Neural cell (in vitro differentiated cells): ENCODE measurements at regions not wholly inside any gene's neighbourhood (a gene's known extent, or its start where the extent isn't known, plus 50 kb on each side); places are given as distances from the start of the nearest gene placed in this dataset.

Experiments used
- H2AFZ ChIP-seq: fragments of 200-600, 300-800 bp; sonication (generic), shearing (Covaris generic); 2 replicates; pipeline ENCODE4 v1.6.0; 2014; ENCODE audit warnings: low read depth, mild to moderate bottlenecking, antibody characterized with exemption, low read length, moderate library complexity
- H3F3A ChIP-seq: fragments of 200-600 bp; shearing (Covaris generic); 2 replicates; pipeline ENCODE4 v1.6.1; 2016; ENCODE audit warnings: mild to moderate bottlenecking, moderate library complexity, mixed read lengths, antibody characterized with exemption, low read length; ENCODE audit not compliant: insufficient read depth, poor library complexity, severe bottlenecking
- H3K27ac ChIP-seq: fragments of 200-600, 300-800 bp; sonication (generic), shearing (Covaris generic); 2 replicates; pipeline ENCODE4 v1.5.1; 2014; ENCODE audit warnings: mild to moderate bottlenecking, low read length, moderate library complexity
- H3K27me3 ChIP-seq: fragments of 300-800, 200-600 bp; sonication (generic), shearing (Covaris generic); 2 replicates; pipeline ENCODE4 v1.6.0; 2014; ENCODE audit warnings: mild to moderate bottlenecking, low read depth, low read length, moderate library complexity; ENCODE audit not compliant: insufficient read depth
- H3K36me3 ChIP-seq: fragments of 300-800, 200-600 bp; sonication (generic), shearing (Covaris generic); 2 replicates; pipeline ENCODE4 v1.5.1; 2014; ENCODE audit warnings: mild to moderate bottlenecking, antibody characterized with exemption, low read length, moderate library complexity; ENCODE audit not compliant: insufficient read depth
- H3K4me2 ChIP-seq: fragments of 300-800, 200-600 bp; sonication (generic), shearing (Covaris generic); 2 replicates; pipeline ENCODE4 v1.6.0; 2014; ENCODE audit warnings: mild to moderate bottlenecking, low read length
- H3K4me3 ChIP-seq: fragments of 300-800, 200-600 bp; sonication (generic), shearing (Covaris generic); 2 replicates; pipeline ENCODE4 v1.5.1; 2014; ENCODE audit warnings: mild to moderate bottlenecking, low read length, moderate library complexity
- H3K79me2 ChIP-seq: fragments of 200-600 bp; shearing (Covaris generic); replicated peaks from 2 replicates; pipeline ENCODE4 v1.6.0; 2014; ENCODE audit warnings: mild to moderate bottlenecking, low read length, moderate library complexity; ENCODE audit not compliant: insufficient read depth
- H3K9ac ChIP-seq: fragments of 300-800, 200-600 bp; sonication (generic), shearing (Covaris generic); 2 replicates; pipeline ENCODE4 v1.6.1; 2016; ENCODE audit warnings: mild to moderate bottlenecking, low read length, mixed read lengths
- H3K9me2 ChIP-seq: fragments of 200-600 bp; shearing (Covaris generic); 2 replicates; pipeline ENCODE4 v1.6.1; 2016; ENCODE audit warnings: mild to moderate bottlenecking, low read length, mixed read lengths; ENCODE audit not compliant: insufficient read depth
- H3K9me3 ChIP-seq: fragments of 200-600, 300-800 bp; sonication (generic), shearing (Covaris generic); 2 replicates; pipeline ENCODE4 v1.6.1; 2016; ENCODE audit warnings: mild to moderate bottlenecking, mixed run types, low read length, moderate library complexity, mixed read lengths
- H4K20me1 ChIP-seq: fragments of 200-600 bp; shearing (Covaris generic); 2 replicates; pipeline ENCODE4 v1.6.1; 2016; ENCODE audit warnings: mild to moderate bottlenecking, mixed run types; ENCODE audit not compliant: insufficient read depth
- EP300 ChIP-seq: fragments of 450-650 bp; conservative IDR thresholded peaks from 2 replicates; pipeline ENCODE4 v1.6.1; 2014; ENCODE audit warnings: antibody characterized with exemption, mild to moderate bottlenecking, moderate library complexity; ENCODE audit not compliant: poor library complexity, severe bottlenecking
- EZH2 ChIP-seq: fragments of 200-600, 300-800 bp; shearing (Covaris generic), sonication (generic); IDR thresholded peaks from 2 replicates; pipeline ENCODE4 v1.6.1; 2014; ENCODE audit warnings: antibody characterized with exemption, low read length, borderline replicate concordance, mild to moderate bottlenecking; ENCODE audit not compliant: insufficient read depth, poor library complexity, severe bottlenecking
- MXI1 ChIP-seq: fragments of 450-650 bp; conservative IDR thresholded peaks from 2 replicates; pipeline ENCODE4 v1.6.1; 2014; ENCODE audit warnings: antibody characterized with exemption, mild to moderate bottlenecking; ENCODE audit not compliant: poor library complexity, severe bottlenecking
- POLR2AphosphoS5 ChIP-seq: IDR thresholded peaks from 2 replicates; pipeline ENCODE4 v1.6.1; 2012
- RAD21 ChIP-seq: fragments of 450-650 bp; conservative IDR thresholded peaks from 2 replicates; pipeline ENCODE4 v1.6.1; 2014; ENCODE audit warnings: antibody characterized with exemption, mild to moderate bottlenecking, moderate library complexity
- SMC3 ChIP-seq: fragments of 450-650 bp; conservative IDR thresholded peaks from 2 replicates; pipeline ENCODE4 v1.6.1; 2014; ENCODE audit warnings: antibody characterized with exemption, mild to moderate bottlenecking, moderate library complexity; ENCODE audit not compliant: poor library complexity
- TAF1 ChIP-seq: IDR thresholded peaks from 2 replicates; pipeline ENCODE4 v1.6.1; 2012; ENCODE audit warnings: low read depth
- TF ChIP-seq, protein P1 (sequence below): fragments of 450-650 bp; IDR thresholded peaks from 2 replicates; pipeline ENCODE4 v1.5.1; 2014; ENCODE audit warnings: antibody characterized with exemption, mild to moderate bottlenecking, moderate library complexity; ENCODE audit not compliant: poor library complexity, severe bottlenecking
- TF ChIP-seq, protein P2 (sequence below): IDR thresholded peaks from 2 replicates; pipeline ENCODE4 v1.6.1; 2012; ENCODE audit warnings: borderline replicate concordance

DNA sequence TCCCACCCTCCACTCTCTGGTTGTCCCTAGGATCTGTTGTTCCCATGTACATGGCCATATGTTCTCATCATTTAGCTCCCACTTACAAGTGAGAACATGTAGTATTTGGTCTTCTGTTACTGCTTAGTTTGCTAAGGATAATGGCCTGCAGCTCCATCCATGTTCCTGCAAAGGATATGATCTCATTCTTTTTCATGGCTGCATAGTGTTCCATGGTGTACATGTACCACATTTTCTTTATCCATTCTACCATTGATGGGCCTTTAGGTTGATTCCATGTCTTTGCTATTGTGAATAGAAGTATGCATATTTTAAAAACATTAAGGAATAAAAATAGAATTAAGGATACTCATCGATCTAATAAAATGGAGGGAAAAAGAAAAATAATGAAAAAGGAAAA, 278.4 kb downstream of the MBNL1 start:
- H3K4me3 ChIP-seq = no peak overlapping the region
- TF ChIP-seq RAD21 (no peak), MXI1 (no peak), SMC3 (no peak), TAF1 (no peak), POLR2AphosphoS5 (no peak), EZH2 (no peak), EP300 (no peak)
- TF ChIP-seq, protein P1, sequence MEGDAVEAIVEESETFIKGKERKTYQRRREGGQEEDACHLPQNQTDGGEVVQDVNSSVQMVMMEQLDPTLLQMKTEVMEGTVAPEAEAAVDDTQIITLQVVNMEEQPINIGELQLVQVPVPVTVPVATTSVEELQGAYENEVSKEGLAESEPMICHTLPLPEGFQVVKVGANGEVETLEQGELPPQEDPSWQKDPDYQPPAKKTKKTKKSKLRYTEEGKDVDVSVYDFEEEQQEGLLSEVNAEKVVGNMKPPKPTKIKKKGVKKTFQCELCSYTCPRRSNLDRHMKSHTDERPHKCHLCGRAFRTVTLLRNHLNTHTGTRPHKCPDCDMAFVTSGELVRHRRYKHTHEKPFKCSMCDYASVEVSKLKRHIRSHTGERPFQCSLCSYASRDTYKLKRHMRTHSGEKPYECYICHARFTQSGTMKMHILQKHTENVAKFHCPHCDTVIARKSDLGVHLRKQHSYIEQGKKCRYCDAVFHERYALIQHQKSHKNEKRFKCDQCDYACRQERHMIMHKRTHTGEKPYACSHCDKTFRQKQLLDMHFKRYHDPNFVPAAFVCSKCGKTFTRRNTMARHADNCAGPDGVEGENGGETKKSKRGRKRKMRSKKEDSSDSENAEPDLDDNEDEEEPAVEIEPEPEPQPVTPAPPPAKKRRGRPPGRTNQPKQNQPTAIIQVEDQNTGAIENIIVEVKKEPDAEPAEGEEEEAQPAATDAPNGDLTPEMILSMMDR = no peak
- TF ChIP-seq, protein P2, sequence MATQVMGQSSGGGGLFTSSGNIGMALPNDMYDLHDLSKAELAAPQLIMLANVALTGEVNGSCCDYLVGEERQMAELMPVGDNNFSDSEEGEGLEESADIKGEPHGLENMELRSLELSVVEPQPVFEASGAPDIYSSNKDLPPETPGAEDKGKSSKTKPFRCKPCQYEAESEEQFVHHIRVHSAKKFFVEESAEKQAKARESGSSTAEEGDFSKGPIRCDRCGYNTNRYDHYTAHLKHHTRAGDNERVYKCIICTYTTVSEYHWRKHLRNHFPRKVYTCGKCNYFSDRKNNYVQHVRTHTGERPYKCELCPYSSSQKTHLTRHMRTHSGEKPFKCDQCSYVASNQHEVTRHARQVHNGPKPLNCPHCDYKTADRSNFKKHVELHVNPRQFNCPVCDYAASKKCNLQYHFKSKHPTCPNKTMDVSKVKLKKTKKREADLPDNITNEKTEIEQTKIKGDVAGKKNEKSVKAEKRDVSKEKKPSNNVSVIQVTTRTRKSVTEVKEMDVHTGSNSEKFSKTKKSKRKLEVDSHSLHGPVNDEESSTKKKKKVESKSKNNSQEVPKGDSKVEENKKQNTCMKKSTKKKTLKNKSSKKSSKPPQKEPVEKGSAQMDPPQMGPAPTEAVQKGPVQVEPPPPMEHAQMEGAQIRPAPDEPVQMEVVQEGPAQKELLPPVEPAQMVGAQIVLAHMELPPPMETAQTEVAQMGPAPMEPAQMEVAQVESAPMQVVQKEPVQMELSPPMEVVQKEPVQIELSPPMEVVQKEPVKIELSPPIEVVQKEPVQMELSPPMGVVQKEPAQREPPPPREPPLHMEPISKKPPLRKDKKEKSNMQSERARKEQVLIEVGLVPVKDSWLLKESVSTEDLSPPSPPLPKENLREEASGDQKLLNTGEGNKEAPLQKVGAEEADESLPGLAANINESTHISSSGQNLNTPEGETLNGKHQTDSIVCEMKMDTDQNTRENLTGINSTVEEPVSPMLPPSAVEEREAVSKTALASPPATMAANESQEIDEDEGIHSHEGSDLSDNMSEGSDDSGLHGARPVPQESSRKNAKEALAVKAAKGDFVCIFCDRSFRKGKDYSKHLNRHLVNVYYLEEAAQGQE = no peak
- H3K27ac ChIP-seq = no peak overlapping the region
- H3K4me2 ChIP-seq = no peak overlapping the region
- H3K9me2 ChIP-seq = no peaks in the 10 kb centered on the region
- no peaks in the 10 kb centered on the region for H3F3A ChIP-seq
- no peaks in the 10 kb centered on the region for H3K36me3 ChIP-seq
- no peak overlapping the region for H3K9ac ChIP-seq
- H3K9me3 ChIP-seq = no peaks in the 10 kb centered on the region
- H3K79me2 ChIP-seq = no peaks in the 10 kb centered on the region
- H3K27me3 ChIP-seq = no peaks in the 10 kb centered on the region
- no peak overlapping the region for H2AFZ ChIP-seq
- no peaks in the 10 kb centered on the region for H4K20me1 ChIP-seq

DNA sequence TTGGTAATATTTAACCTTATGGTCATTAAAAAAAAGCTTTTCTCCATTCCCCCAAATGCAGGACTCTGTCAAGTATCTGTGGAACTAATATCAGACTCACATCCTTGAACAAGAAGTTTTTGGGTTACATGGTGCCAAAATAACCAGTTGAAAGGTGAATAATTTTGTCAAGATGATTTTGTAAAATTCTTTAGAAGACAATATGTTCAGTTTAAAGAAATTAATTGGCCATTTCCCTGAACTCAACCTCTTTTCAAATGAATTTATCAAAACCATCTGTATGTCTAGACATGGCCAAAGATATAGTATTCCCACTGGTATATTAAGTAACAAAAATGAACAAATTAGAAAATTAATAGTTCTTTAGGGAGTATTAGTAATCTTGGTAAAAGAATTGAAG, 280.5 kb downstream of the MBNL1 start:
- H3K9me2 ChIP-seq = no peaks in the 10 kb centered on the region
- TF ChIP-seq EZH2 = no peak
- no peak for TF ChIP-seq EP300
- TF ChIP-seq MXI1 = no peak
- no peak for TF ChIP-seq POLR2AphosphoS5
- no peak for TF ChIP-seq SMC3
- TF ChIP-seq, protein P1 = no peak
- no peak for TF ChIP-seq RAD21
- TF ChIP-seq, protein P2 = no peak
- no peak for TF ChIP-seq TAF1
- no peak overlapping the region for H3K27ac ChIP-seq
- H4K20me1 ChIP-seq = no peaks in the 10 kb centered on the region
- H3K9me3 ChIP-seq = no peaks in the 10 kb centered on the region
- no peaks in the 10 kb centered on the region for H3K36me3 ChIP-seq
- H3F3A ChIP-seq = no peaks in the 10 kb centered on the region
- no peak overlapping the region for H3K4me2 ChIP-seq
- H3K79me2 ChIP-seq = no peaks in the 10 kb centered on the region
- H3K4me3 ChIP-seq = no peak overlapping the region
- no peak overlapping the region for H3K9ac ChIP-seq
- H2AFZ ChIP-seq = no peak overlapping the region
- no peaks in the 10 kb centered on the region for H3K27me3 ChIP-seq
